OCI-LY3 (cell line): ENCODE measurements at regions not wholly inside any gene's neighbourhood (a gene's known extent, or its start where the extent isn't known, plus 50 kb on each side); places are given as distances from the start of the nearest gene placed in this dataset.

ENCODE experiments used
- H2AFZ ChIP-seq: fragments of 200-600, 300-600 bp; shearing (Covaris generic); 2 replicates; pipeline ENCODE4 v1.6.0; 2014; ENCODE audit warnings: antibody characterized with exemption, low read depth, low read length
- H3K27ac ChIP-seq: fragments of 200-600, 300-600 bp; sonication (generic); 2 replicates; pipeline ENCODE4 v1.5.1; 2014; ENCODE audit warnings: mild to moderate bottlenecking, low read length, moderate library complexity, mixed read lengths
- H3K27me3 ChIP-seq: fragments of 200-600, 300-600 bp; sonication (generic); 2 replicates; pipeline ENCODE4 v1.6.1; 2014; ENCODE audit warnings: low read depth, low read length, mixed read lengths
- H3K36me3 ChIP-seq: fragments of 200-600, 300-600 bp; sonication (generic); replicated peaks from 2 replicates; pipeline ENCODE3; 2014; ENCODE audit warnings: low read depth, low read length, mixed read lengths
- H3K4me1 ChIP-seq: fragments of 300-600, 200-600 bp; sonication (generic); 2 replicates; pipeline ENCODE4 v1.6.1; 2014; ENCODE audit warnings: low read length, mixed read lengths
- H3K4me2 ChIP-seq: fragments of 200-600, 300-600 bp; sonication (generic); 2 replicates; pipeline ENCODE4 v1.6.1; 2014; ENCODE audit warnings: low read length, mixed read lengths
- H3K4me3 ChIP-seq: fragments of 300-600, 200-600 bp; sonication (generic); 2 replicates; pipeline ENCODE4 v1.5.1; 2014; ENCODE audit warnings: antibody characterized with exemption, mild to moderate bottlenecking, low read length, moderate library complexity
- H3K79me2 ChIP-seq: fragments of 300-600, 200-600 bp; shearing (Covaris generic); 2 replicates; pipeline ENCODE4 v1.6.1; 2014; ENCODE audit warnings: mild to moderate bottlenecking, low read length, mixed read lengths
- H3K9ac ChIP-seq: fragments of 300-600, 200-600 bp; shearing (Covaris generic); 2 replicates; pipeline ENCODE4 v1.6.0; 2014; ENCODE audit warnings: mild to moderate bottlenecking, low read length, moderate library complexity
- H3K9me3 ChIP-seq: fragments of 200-600, 300-600 bp; shearing (Covaris generic); 2 replicates; pipeline ENCODE4 v1.6.1; 2014; ENCODE audit warnings: low read length, mixed read lengths; ENCODE audit not compliant: insufficient read depth
- H4K20me1 ChIP-seq: fragments of 200-600, 300-600 bp; sonication (generic); 2 replicates; pipeline ENCODE4 v1.6.1; 2016; ENCODE audit warnings: low read length, mixed read lengths; ENCODE audit not compliant: insufficient read depth
- EZH2phosphoT487 ChIP-seq: fragments of 200-600 bp; shearing (Covaris generic); IDR thresholded peaks from 2 replicates; pipeline ENCODE4 v1.6.1; 2018; ENCODE audit warnings: antibody characterized with exemption, mixed run types, low read depth
- TF ChIP-seq, protein P1 (sequence below): fragments of 200-600, 300-600 bp; sonication (generic); IDR thresholded peaks from 2 replicates; pipeline ENCODE4 v1.5.1; 2014; ENCODE audit warnings: antibody characterized with exemption, low read length, low read depth

DNA sequence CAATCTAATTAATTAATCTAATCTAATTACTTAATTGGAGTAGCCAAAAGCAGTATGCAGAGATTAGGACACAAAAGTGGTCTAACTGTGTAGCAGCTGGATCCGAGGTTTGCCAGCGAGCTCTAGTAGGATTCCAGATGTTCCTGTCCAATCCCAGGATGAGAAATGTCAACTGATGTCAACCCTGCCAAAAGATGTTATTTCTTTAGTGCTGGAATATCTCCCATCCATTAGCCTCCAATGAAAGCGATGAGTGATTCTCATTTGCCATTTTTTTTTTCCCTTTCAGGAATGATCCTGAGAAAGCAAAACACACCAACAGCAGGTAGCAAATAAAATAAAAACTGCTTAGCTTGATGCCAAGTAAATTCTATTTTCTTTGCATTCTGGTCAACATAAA is 372.9 kb downstream of the STIM2 start:
- no peaks in the 10 kb centered on the region for H3K79me2 ChIP-seq
- no peak for TF ChIP-seq EZH2phosphoT487
- TF ChIP-seq, protein P1, sequence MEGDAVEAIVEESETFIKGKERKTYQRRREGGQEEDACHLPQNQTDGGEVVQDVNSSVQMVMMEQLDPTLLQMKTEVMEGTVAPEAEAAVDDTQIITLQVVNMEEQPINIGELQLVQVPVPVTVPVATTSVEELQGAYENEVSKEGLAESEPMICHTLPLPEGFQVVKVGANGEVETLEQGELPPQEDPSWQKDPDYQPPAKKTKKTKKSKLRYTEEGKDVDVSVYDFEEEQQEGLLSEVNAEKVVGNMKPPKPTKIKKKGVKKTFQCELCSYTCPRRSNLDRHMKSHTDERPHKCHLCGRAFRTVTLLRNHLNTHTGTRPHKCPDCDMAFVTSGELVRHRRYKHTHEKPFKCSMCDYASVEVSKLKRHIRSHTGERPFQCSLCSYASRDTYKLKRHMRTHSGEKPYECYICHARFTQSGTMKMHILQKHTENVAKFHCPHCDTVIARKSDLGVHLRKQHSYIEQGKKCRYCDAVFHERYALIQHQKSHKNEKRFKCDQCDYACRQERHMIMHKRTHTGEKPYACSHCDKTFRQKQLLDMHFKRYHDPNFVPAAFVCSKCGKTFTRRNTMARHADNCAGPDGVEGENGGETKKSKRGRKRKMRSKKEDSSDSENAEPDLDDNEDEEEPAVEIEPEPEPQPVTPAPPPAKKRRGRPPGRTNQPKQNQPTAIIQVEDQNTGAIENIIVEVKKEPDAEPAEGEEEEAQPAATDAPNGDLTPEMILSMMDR: no peak
- H3K27ac ChIP-seq: no peak overlapping the region
- no peak overlapping the region for H3K4me3 ChIP-seq
- H3K27me3 ChIP-seq: no peaks in the 10 kb centered on the region
- H3K9ac ChIP-seq: no peak overlapping the region
- no peak overlapping the region for H3K4me2 ChIP-seq
- H3K4me1 ChIP-seq: no peaks in the 10 kb centered on the region
- H2AFZ ChIP-seq: no peak overlapping the region
- no peaks in the 10 kb centered on the region for H3K9me3 ChIP-seq
- H3K36me3 ChIP-seq: no peaks in the 10 kb centered on the region
- H4K20me1 ChIP-seq: no peaks in the 10 kb centered on the region

DNA sequence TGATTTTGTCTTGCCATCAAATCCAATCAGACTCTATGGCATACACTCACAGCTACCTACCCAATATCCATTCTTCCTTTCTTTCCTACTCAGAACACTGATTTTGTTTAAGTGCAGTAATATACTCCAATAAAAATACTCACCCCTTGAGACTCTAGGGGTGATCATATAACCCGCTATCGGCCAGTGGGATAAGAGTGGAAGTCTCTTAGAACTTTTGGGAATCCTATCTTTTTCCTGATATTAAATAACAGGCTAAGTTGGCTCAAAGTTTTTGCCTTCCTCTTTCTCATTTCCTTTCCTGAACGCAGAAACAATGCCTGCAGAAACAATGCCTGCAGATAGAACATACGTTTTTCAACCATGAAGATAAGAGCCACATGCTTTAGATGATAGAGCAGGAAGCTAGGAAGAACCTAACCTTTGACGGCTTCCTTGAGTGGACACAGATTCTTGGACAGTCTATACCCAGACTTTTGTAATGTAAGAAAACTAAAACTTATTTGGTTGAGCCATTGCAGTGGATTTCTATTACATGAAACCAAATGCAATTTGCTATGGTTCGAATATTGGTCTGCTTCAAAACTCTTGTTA is 373.8 kb downstream of the STIM2 start:
- TF ChIP-seq, protein P1: no peak
- TF ChIP-seq EZH2phosphoT487: no peak
- H3K27me3 ChIP-seq: no peaks in the 10 kb centered on the region
- H3K4me1 ChIP-seq: no peaks in the 10 kb centered on the region
- no peak overlapping the region for H2AFZ ChIP-seq
- no peaks in the 10 kb centered on the region for H4K20me1 ChIP-seq
- no peaks in the 10 kb centered on the region for H3K79me2 ChIP-seq
- no peaks in the 10 kb centered on the region for H3K36me3 ChIP-seq
- no peak overlapping the region for H3K4me3 ChIP-seq
- H3K4me2 ChIP-seq: no peak overlapping the region
- H3K9ac ChIP-seq: no peak overlapping the region
- H3K27ac ChIP-seq: no peak overlapping the region
- H3K9me3 ChIP-seq: no peaks in the 10 kb centered on the region

DNA sequence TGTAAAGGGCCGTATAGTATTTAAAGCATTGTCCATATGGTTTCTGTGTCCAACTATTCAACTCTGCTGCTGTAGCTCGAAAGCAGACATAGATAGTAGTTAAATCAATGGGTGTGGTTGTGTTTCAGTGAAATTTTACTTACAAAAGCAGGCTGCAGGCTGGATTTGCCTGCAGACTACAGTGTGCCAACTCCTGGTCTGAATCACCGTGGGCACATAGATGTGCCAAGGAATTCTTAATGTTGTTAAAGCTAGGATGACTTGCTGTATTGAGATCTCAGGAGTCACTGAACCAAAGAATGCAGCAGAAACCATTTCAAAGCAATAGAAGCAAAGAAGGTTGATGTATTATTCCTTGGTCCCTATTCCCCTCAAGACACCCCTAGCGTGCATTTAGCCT is 379.0 kb downstream of the STIM2 start:
- no peak overlapping the region for H3K9ac ChIP-seq
- no peaks in the 10 kb centered on the region for H3K9me3 ChIP-seq

DNA sequence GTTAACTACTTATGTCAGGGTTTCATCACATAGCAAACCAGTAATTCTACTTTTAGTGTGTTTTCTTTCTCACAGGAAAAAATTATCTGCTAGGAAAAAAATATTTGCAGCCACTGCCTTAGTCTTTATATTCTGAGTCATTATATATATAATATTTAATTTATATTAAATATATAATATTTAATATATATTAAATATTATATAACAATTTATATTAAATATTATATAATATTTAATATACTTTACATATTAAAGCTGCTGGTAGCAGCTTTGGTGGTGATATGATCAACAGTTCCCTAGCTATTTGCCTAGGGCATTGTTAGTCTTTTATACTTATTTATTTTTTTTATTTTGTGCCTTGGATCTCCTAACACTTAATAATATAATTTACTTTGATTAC is 381.6 kb downstream of the STIM2 start:
- TF ChIP-seq EZH2phosphoT487: no peak
- TF ChIP-seq, protein P1: no peak
- Histone ChIP-seq H3K9ac (no peak overlapping the region), H3K9me3 (no peaks in the 10 kb centered on the region), H3K4me2 (no peak overlapping the region), H3K4me3 (no peak overlapping the region), H3K27me3 (no peaks in the 10 kb centered on the region), H3K27ac (no peak overlapping the region), H3K79me2 (no peaks in the 10 kb centered on the region), H3K36me3 (no peaks in the 10 kb centered on the region), H2AFZ (no peak overlapping the region), H4K20me1 (no peaks in the 10 kb centered on the region), H3K4me1 (no peaks in the 10 kb centered on the region)

More for the DNA sequence above, 379.0 kb downstream of the STIM2 start:
- no peaks in the 10 kb centered on the region for H4K20me1 ChIP-seq
- TF ChIP-seq, protein P1: no peak
- no peak for TF ChIP-seq EZH2phosphoT487
- no peaks in the 10 kb centered on the region for H3K36me3 ChIP-seq
- H3K4me2 ChIP-seq: no peak overlapping the region
- no peaks in the 10 kb centered on the region for H3K4me1 ChIP-seq
- H3K27me3 ChIP-seq: no peaks in the 10 kb centered on the region
- no peak overlapping the region for H2AFZ ChIP-seq
- no peak overlapping the region for H3K4me3 ChIP-seq
- H3K27ac ChIP-seq: no peak overlapping the region
- no peaks in the 10 kb centered on the region for H3K79me2 ChIP-seq
